ENCODE measurements at regions not wholly inside any gene's neighbourhood (a gene's known extent, or its start where the extent isn't known, plus 50 kb on each side); places are given as distances from the start of the nearest gene placed in this dataset.

DNA sequence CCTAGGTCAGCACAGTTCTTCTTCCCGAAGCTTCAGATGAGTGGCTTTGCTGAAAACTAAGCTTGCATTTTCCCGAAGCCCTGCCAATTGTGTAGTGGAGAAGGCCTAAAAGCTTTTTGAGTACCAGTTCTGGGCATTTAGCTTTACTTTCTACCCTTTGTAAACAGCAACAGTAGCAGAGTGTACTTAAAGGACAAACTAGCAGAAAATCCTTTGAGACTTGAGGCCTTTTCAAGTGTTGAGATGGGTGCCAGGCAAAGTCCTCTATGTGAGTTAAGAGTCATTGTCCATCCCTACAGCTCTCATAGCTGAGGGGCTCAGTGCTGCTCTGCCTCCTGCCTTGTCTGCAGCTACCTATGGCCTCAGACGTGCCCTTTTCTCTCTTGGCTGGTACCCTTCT, 368.2 kb downstream of the CCSER2 start:
- H3K27me3 Mint-ChIP-seq = no peaks in the 10 kb centered on the region
- no peak for ATAC-seq
- POLR2A ChIA-PET = no interaction called here
- no peaks in the 10 kb centered on the region for H3K36me3 Mint-ChIP-seq (ENCODE audit: low read depth)
- H3K4me3 Mint-ChIP-seq = no peak overlapping the region
- TF ChIP-seq, protein P1, sequence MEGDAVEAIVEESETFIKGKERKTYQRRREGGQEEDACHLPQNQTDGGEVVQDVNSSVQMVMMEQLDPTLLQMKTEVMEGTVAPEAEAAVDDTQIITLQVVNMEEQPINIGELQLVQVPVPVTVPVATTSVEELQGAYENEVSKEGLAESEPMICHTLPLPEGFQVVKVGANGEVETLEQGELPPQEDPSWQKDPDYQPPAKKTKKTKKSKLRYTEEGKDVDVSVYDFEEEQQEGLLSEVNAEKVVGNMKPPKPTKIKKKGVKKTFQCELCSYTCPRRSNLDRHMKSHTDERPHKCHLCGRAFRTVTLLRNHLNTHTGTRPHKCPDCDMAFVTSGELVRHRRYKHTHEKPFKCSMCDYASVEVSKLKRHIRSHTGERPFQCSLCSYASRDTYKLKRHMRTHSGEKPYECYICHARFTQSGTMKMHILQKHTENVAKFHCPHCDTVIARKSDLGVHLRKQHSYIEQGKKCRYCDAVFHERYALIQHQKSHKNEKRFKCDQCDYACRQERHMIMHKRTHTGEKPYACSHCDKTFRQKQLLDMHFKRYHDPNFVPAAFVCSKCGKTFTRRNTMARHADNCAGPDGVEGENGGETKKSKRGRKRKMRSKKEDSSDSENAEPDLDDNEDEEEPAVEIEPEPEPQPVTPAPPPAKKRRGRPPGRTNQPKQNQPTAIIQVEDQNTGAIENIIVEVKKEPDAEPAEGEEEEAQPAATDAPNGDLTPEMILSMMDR (IDR thresholded peaks at IDR 0.05) = no peak
- CTCF ChIA-PET = no interaction called here
- no peak for DNase-seq
- no peaks in the 10 kb centered on the region for H3K4me1 Mint-ChIP-seq (ENCODE audit: low read depth)
- H3K9me3 Mint-ChIP-seq = peaks cover 8% of the 10 kb centered on the region
- H3K27ac Mint-ChIP-seq = no peak overlapping the region
- intact Hi-C loops (cut with micrococcal nuclease) = no loop called here

DNA sequence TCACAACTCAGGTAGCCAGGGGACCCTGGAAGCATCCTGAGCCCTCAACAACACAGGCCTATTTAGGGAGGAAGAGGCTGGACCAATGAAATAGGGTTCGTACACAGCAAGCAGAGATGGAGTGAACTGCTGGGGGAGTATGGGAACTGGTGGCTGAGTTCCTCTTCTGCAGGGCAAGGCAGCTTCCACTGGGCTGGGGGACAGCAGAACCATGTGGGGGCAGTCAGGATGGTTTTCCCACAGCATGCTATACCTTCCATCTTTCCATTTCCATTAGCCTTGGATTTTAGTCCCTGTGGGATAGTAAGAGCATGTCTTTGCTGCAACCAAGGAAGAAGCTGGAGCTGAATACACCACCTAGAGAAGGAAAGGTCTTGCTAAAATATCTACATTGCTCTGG, 370.6 kb downstream of the CCSER2 start:
- no peak for DNase-seq
- H3K36me3 Mint-ChIP-seq (ENCODE audit: low read depth) = no peaks in the 10 kb centered on the region
- no peak overlapping the region for H3K4me3 Mint-ChIP-seq
- no peaks in the 10 kb centered on the region for H3K9me3 Mint-ChIP-seq
- ChIA-PET CTCF (no interaction called here), POLR2A (no interaction called here)
- TF ChIP-seq, protein P1 (IDR thresholded peaks at IDR 0.05) = no peak
- intact Hi-C loops (cut with micrococcal nuclease) = no loop called here
- H3K27ac Mint-ChIP-seq = no peak overlapping the region
- no peak for ATAC-seq
- H3K4me1 Mint-ChIP-seq (ENCODE audit: low read depth) = no peaks in the 10 kb centered on the region
- H3K27me3 Mint-ChIP-seq = no peaks in the 10 kb centered on the region

DNA sequence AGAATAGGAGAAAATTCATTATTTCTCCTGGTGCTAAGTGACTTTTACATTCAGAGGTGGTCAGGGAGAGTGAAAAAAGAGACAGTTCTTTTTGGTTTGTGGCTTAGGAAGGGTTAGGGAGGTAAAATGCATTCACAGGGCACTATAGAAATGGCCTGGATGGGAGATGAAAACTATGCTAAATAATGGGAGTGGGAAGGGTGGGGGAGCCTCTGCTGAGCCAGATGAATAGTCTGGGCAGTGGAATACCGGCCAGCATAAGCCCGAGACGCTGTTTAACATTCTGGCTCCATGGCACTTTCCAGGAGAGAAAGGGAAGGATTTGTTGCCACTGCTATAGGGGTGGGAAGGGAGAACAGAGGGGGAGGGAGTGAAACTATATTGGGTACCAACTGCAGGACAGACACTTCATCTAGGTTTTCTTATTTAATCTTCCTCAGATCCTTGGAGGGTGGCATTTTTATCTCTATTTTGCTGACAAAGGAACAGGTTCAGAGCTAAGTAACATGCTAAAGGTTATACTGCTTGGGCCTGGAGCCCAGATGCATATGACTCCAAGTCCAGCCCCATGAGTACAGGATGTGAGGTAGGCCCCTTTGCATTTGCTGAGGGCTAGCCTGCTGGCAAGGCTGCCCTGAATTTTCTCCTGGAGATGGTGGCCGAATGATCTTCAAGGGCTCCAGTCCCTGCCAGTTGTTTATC, 372.4 kb downstream of the CCSER2 start:
- intact Hi-C loops (cut with micrococcal nuclease) = no loop called here
- no peak for DNase-seq
- Mint-ChIP-seq H3K36me3 (ENCODE audit: low read depth) (no peaks in the 10 kb centered on the region), H3K27ac (no peak overlapping the region), H3K27me3 (no peaks in the 10 kb centered on the region), H3K9me3 (no peaks in the 10 kb centered on the region), H3K4me3 (no peak overlapping the region), H3K4me1 (ENCODE audit: low read depth) (no peaks in the 10 kb centered on the region)
- ATAC-seq = no peak
- TF ChIP-seq, protein P1 (IDR thresholded peaks at IDR 0.05) = no peak
- ChIA-PET POLR2A (no interaction called here), CTCF (interaction anchor here (0.7 to 1.3 kb wide), 2 partner anchors 15 to 161 kb away, joined by 3 read pairs; no protein-coding TSS in a partner anchor)

DNA sequence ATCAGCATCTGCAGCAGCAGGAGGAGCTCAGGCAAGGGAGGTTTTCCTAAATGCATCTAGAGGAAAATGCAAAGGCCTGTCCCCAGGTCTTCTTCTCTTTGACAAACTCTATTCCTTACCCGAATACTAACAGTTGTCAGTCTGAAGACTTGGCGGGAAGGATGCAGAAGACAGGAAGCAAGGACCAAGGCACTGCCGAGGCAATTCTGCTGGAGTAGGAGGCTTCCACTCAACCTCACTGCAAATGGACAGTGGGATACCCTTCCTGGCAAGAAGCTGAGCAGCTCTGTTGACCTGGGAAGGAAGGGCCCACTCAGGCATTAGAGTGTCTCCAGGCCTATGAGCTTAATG, 373.0 kb downstream of the CCSER2 start:
- CTCF ChIA-PET = interaction anchor here (0.7 to 1.3 kb wide), 2 partner anchors 15 to 161 kb away, joined by 3 read pairs; no protein-coding TSS in a partner anchor
- TF ChIP-seq, protein P1 (IDR thresholded peaks at IDR 0.05) = no peak
- no peak overlapping the region for H3K4me3 Mint-ChIP-seq
- H3K27ac Mint-ChIP-seq = no peak overlapping the region
- no peaks in the 10 kb centered on the region for H3K4me1 Mint-ChIP-seq (ENCODE audit: low read depth)
- DNase-seq = no peak
- ATAC-seq = no peak
- no peaks in the 10 kb centered on the region for H3K9me3 Mint-ChIP-seq
- no peaks in the 10 kb centered on the region for H3K36me3 Mint-ChIP-seq (ENCODE audit: low read depth)
- POLR2A ChIA-PET = no interaction called here
- intact Hi-C loops (cut with micrococcal nuclease) = no loop called here
- H3K27me3 Mint-ChIP-seq = no peaks in the 10 kb centered on the region

DNA sequence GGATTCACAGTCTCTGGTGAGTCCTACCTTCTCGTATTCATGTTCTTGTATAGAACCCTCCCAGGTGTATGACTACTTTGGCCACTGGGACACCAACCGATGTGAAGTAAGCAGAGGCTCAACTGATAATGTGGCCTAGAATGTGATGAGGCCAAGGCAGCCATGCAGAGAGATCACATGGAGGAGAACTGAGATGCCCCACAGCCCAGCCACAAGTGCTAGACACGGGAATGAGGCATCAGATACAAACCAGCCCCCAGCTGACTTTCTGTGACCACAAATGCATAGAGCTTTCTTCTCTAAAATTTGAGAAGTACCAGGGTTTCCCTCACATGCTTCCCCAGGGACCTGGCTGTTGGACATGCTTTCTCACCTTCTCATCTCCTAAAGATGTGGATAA, 375.7 kb downstream of the CCSER2 start:
- ATAC-seq = no peak
- H3K27ac Mint-ChIP-seq = no peak overlapping the region
- no peaks in the 10 kb centered on the region for H3K36me3 Mint-ChIP-seq (ENCODE audit: low read depth)
- TF ChIP-seq, protein P1 (IDR thresholded peaks at IDR 0.05) = no peak
- H3K9me3 Mint-ChIP-seq = no peaks in the 10 kb centered on the region
- no peaks in the 10 kb centered on the region for H3K4me1 Mint-ChIP-seq (ENCODE audit: low read depth)
- POLR2A ChIA-PET = no interaction called here
- no peaks in the 10 kb centered on the region for H3K27me3 Mint-ChIP-seq
- DNase-seq = no peak
- H3K4me3 Mint-ChIP-seq = no peak overlapping the region
- CTCF ChIA-PET = no interaction called here
- intact Hi-C loops (cut with micrococcal nuclease) = no loop called here

All from activated CD8-positive, alpha-beta T cell treated with anti-CD3 and anti-CD28 coated beads for 36 hours (primary cell).